ENCODE measurements at regions not wholly inside any gene's neighbourhood (a gene's known extent, or its start where the extent isn't known, plus 50 kb on each side); places are given as distances from the start of the nearest gene placed in this dataset.

GRCh38 chr15:95646484-95647273, 683.8 kb upstream of the NR2F2 start:
- Mint-ChIP-seq H3K4me1 (ENCODE audit: low read depth) (no peaks in the 10 kb centered on the region), H3K27me3 (ENCODE audit: low read depth) (peaks cover 4% of the 10 kb centered on the region), H3K36me3 (ENCODE audit: low read depth) (no peaks in the 10 kb centered on the region), H3K9me3 (no peaks in the 10 kb centered on the region), H3K27ac (no peak overlapping the region), H3K4me3 (no peak overlapping the region)

GRCh38 chr15:95647531-95648277, 682.8 kb upstream of the NR2F2 start:
- no peak overlapping the region for H3K27ac Mint-ChIP-seq
- peaks cover 4% of the 10 kb centered on the region for H3K27me3 Mint-ChIP-seq (ENCODE audit: low read depth)
- H3K36me3 Mint-ChIP-seq (ENCODE audit: low read depth), result no peaks in the 10 kb centered on the region
- H3K4me1 Mint-ChIP-seq (ENCODE audit: low read depth), result no peaks in the 10 kb centered on the region
- no peaks in the 10 kb centered on the region for H3K9me3 Mint-ChIP-seq
- H3K4me3 Mint-ChIP-seq, result no peak overlapping the region

DNA sequence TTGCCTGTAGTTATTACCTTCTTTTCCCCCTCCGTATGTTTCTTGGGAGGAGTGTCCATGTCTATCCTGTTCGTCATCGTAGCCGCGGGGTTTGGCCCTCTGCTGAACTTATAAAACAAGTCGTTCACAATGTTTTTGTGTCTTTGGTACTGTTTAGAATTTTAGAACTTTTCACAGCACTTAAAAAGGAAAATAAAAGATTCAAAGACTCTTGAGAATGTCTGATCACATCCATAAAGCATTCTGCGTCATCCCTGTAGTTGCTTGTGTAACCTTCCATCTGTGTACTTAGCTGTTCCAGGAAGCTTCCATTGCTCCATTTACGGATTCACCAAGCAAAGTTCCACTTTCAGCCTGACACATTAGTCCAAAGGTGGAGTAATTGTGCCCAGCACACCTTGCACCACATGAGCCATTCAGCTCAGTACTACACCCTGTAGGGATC, 677.1 kb upstream of the NR2F2 start:
- Mint-ChIP-seq H3K27ac (no peak overlapping the region), H3K4me3 (no peak overlapping the region), H3K27me3 (ENCODE audit: low read depth) (peaks cover under 1% of the 10 kb centered on the region), H3K9me3 (peaks cover under 1% of the 10 kb centered on the region), H3K4me1 (ENCODE audit: low read depth) (no peaks in the 10 kb centered on the region), H3K36me3 (ENCODE audit: low read depth) (no peaks in the 10 kb centered on the region)

GRCh38 chr15:95655089-95655607, 675.4 kb upstream of the NR2F2 start:
- peaks cover 6% of the 10 kb centered on the region for H3K9me3 Mint-ChIP-seq
- peaks cover 7% of the 10 kb centered on the region for H3K27me3 Mint-ChIP-seq (ENCODE audit: low read depth)
- no peak overlapping the region for H3K27ac Mint-ChIP-seq
- no peaks in the 10 kb centered on the region for H3K36me3 Mint-ChIP-seq (ENCODE audit: low read depth)
- no peak overlapping the region for H3K4me3 Mint-ChIP-seq
- H3K4me1 Mint-ChIP-seq (ENCODE audit: low read depth), result no peaks in the 10 kb centered on the region

- Mint-ChIP-seq H3K9me3 (peaks cover 10% of the 10 kb centered on the region), H3K4me3 (no peak overlapping the region), H3K4me1 (ENCODE audit: low read depth) (no peaks in the 10 kb centered on the region), H3K27ac (no peak overlapping the region), H3K27me3 (ENCODE audit: low read depth) (peaks cover 12% of the 10 kb centered on the region), H3K36me3 (ENCODE audit: low read depth) (peaks cover 1% of the 10 kb centered on the region)
Observed at GRCh38 chr15:95656595-95656994, 673.9 kb upstream of the NR2F2 start.

DNA sequence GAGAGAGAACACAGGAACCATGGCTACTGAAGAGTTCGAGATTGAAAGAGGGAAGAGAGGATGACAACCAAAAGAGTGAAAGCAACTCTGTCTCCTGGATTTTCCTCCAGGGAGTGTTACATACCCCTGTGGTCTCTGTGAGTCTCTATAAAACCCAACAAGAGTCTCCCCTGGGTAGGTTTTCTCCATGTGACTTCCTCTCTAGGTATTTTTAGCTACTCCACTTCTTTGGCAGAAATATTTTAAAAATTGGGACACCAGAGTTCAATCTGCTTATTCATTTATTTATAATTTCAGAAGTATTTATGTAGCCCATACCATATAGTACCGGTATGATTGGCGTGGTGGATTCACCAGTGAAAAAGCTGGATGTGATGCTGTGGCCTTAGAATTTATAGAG, 671.7 kb upstream of the NR2F2 start:
- Mint-ChIP-seq H3K27me3 (ENCODE audit: low read depth) (peaks cover 16% of the 10 kb centered on the region), H3K36me3 (ENCODE audit: low read depth) (peaks cover 1% of the 10 kb centered on the region), H3K4me1 (ENCODE audit: low read depth) (no peaks in the 10 kb centered on the region), H3K9me3 (peaks cover 12% of the 10 kb centered on the region), H3K27ac (no peak overlapping the region), H3K4me3 (no peak overlapping the region)

- no peak overlapping the region for H3K4me3 Mint-ChIP-seq
- peaks cover 1% of the 10 kb centered on the region for H3K36me3 Mint-ChIP-seq (ENCODE audit: low read depth)
- no peaks in the 10 kb centered on the region for H3K4me1 Mint-ChIP-seq (ENCODE audit: low read depth)
- peaks cover 12% of the 10 kb centered on the region for H3K9me3 Mint-ChIP-seq
- H3K27me3 Mint-ChIP-seq (ENCODE audit: low read depth), result peaks cover 16% of the 10 kb centered on the region
- H3K27ac Mint-ChIP-seq, result no peak overlapping the region
Observed at GRCh38 chr15:95659656-95660055, 670.8 kb upstream of the NR2F2 start.

DNA sequence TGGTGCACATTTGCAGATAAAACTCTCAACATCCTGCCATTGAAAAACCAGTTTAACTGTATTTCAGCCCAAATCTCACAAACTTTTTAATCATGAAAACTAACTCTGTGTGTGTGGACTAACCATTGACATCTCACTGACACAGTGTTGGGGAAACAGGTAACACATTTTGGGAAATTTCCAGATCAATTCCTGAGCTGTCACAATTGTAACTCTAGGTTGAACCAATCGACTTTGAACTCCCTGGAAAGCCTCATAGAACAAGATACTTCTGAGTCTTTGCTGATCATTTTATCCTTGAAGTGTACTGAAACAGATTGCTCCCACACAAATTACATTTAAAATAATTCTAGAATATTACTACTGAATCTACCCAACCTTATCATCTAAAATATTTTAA, 667.9 kb upstream of the NR2F2 start:
- Mint-ChIP-seq H3K36me3 (ENCODE audit: low read depth) (peaks cover 1% of the 10 kb centered on the region), H3K27me3 (ENCODE audit: low read depth) (peaks cover 17% of the 10 kb centered on the region)

DNA sequence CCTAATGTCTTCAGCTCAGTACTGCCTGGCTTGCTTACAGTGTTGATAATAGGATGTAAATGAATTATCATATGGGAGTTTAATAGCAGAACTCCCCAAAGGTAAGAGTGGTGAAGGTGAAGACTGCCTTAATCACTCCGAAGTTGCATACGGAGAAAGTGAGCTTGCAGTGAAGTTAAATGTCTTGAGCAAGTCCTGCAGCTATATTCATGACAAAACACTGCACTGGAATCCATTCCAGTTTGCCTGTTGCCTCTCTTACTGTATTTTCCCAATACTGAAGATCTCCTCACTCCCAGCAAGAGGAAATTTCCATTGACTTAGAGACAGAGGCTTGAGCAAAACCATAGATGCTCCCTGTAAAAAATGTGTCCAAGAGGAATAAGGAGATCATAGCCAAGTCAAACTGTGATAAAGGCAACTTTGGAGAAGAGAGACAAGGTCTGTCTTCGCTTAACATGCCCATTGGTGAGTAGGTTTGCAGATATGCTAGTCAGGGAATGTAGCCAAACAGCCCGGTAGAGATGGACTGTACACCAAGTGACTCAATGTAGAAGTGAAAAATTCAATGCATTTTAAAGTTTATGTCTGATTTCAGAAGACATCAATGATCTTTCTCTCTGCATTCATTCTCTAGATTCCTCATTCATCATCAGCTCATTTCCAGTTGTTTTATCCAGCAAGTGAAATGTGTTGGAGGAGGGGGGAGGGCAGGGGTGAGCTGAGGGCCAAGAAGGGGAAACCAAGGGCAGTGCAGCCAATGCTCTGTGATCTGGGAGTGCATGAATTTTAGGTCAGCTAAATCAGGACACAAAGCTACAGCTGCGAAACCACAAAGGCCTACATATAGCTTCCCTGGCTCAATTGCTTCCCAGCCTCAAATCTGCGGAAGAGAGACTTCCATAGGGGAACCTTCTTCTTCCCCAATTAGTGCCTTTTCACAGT, 667.1 kb upstream of the NR2F2 start:
- H3K9me3 Mint-ChIP-seq, result peaks cover 11% of the 10 kb centered on the region
- no peak overlapping the region for H3K27ac Mint-ChIP-seq
- H3K36me3 Mint-ChIP-seq (ENCODE audit: low read depth), result peaks cover 1% of the 10 kb centered on the region
- H3K4me1 Mint-ChIP-seq (ENCODE audit: low read depth), result peaks cover 5% of the 10 kb centered on the region
- peaks cover 24% of the 10 kb centered on the region for H3K27me3 Mint-ChIP-seq (ENCODE audit: low read depth)
- H3K4me3 Mint-ChIP-seq, result no peak overlapping the region

More for the DNA sequence above, 667.9 kb upstream of the NR2F2 start:
- Mint-ChIP-seq H3K27ac (no peak overlapping the region), H3K4me1 (ENCODE audit: low read depth) (no peaks in the 10 kb centered on the region), H3K4me3 (no peak overlapping the region), H3K9me3 (peaks cover 12% of the 10 kb centered on the region)

DNA sequence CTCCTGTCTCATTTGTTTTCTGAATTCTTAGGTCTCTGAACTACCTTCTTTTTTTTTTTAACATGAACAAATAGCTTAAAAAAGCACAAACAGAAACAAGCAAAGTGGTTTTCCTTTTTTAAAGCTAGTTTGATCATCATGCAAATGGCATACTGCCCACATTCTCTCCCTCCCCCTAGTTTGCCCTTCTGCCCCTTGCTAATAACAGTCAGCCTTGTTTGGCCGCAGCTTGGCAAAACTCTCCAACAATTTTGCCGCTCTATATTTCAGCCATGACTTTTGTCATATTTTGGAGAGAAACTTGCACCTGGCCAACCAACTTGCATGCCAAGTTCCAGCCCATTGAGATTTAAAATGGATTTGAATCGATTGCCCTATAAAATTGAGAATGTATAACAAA, 666.0 kb upstream of the NR2F2 start:
- H3K4me3 Mint-ChIP-seq, result no peak overlapping the region
- no peak overlapping the region for H3K27ac Mint-ChIP-seq
- H3K4me1 Mint-ChIP-seq (ENCODE audit: low read depth), result peaks cover 13% of the 10 kb centered on the region

DNA sequence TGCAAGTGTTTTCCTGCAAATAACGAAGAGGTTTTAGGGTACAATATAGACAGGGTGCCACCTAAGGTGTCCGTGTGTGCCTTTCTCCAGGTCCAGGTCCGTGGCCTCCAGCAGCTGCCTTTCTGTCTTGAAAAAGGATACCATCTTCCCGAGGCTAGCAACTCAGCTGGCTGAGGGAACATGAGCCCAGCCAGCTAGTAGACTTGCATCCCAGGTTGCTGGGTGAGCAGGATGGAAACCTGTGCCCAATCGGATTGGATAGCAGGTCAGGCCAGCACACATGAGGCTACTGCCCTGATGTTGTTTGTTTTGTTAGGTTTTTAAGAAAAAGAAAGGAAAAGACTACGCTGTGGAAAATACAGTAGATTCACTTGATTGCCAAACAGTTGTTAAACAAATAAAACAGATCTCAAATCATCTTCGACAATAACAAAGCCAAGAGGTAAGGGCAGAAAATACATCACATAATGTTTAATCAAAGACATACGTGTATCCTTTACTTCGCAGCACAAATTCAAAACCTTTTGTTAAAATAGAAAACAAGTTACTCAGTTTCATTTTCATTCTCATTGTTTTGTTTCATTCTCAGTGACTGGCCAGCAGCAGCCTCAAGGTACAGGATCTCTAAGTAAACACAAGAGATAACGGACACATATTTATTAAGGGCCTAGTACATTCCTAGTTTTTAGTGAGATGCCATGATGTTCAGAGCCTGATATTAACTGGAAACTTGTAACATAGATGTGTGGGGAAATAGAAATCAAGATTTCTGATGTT, 661.2 kb upstream of the NR2F2 start:
- Mint-ChIP-seq H3K36me3 (ENCODE audit: low read depth) (no peaks in the 10 kb centered on the region), H3K27ac (peak overlapping the region; percentile 57), H3K27me3 (ENCODE audit: low read depth) (peaks cover 9% of the 10 kb centered on the region), H3K4me3 (peak overlapping the region; percentile 63), H3K9me3 (no peaks in the 10 kb centered on the region), H3K4me1 (ENCODE audit: low read depth) (peaks cover 15% of the 10 kb centered on the region)

More for the DNA sequence above, 666.0 kb upstream of the NR2F2 start:
- Mint-ChIP-seq H3K36me3 (ENCODE audit: low read depth) (peaks cover 1% of the 10 kb centered on the region), H3K27me3 (ENCODE audit: low read depth) (peaks cover 21% of the 10 kb centered on the region), H3K9me3 (peaks cover 8% of the 10 kb centered on the region)

DNA sequence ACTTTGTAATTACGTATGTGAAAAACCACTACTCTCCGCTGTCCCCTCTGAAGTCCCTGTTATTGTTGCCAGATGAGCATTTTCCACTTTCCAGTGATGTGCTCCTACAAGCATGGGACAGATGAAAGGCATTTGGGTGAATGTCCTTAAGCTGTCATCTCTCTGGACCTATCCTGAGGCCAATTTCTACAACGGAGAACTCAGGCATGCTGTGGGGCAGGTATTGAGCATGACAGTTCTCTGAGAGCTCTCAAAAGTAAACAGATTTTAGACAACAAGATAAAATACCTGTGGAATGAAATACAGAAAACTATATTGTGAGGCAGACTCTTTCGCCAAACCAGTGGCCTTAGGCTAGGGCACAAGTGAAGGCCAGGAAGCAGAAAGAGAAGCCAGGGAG, 656.5 kb upstream of the NR2F2 start:
- no peak overlapping the region for H3K4me3 Mint-ChIP-seq
- no peak overlapping the region for H3K27ac Mint-ChIP-seq
- H3K36me3 Mint-ChIP-seq (ENCODE audit: low read depth), result no peaks in the 10 kb centered on the region
- H3K9me3 Mint-ChIP-seq, result peaks cover 6% of the 10 kb centered on the region
- H3K27me3 Mint-ChIP-seq (ENCODE audit: low read depth), result no peaks in the 10 kb centered on the region
- peaks cover 6% of the 10 kb centered on the region for H3K4me1 Mint-ChIP-seq (ENCODE audit: low read depth)

DNA sequence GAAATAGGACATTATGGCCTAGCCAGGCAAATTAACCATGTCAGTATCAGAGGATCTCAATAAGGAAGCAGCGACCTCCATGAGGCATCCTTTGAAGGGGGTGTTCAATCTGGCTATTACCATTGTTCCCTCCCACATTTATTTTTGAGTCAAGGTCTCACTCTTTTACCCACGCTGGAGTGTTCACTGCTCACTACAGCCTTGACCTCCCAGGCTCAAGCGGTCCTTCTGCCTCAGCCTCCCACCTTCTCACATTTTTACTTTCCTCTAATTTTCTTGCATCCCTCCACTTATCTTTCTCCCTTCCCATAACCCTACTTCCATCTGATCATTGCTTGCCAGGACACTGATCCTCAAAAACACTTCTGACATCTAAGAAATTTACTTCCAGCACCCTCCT, 654.0 kb upstream of the NR2F2 start:
- H3K36me3 Mint-ChIP-seq (ENCODE audit: low read depth), result no peaks in the 10 kb centered on the region
- no peaks in the 10 kb centered on the region for H3K27me3 Mint-ChIP-seq (ENCODE audit: low read depth)
- H3K4me3 Mint-ChIP-seq, result no peak overlapping the region
- H3K4me1 Mint-ChIP-seq (ENCODE audit: low read depth), result no peaks in the 10 kb centered on the region
- H3K27ac Mint-ChIP-seq, result no peak overlapping the region
- H3K9me3 Mint-ChIP-seq, result peaks cover 6% of the 10 kb centered on the region
